Loucy (cell line): ENCODE measurements at regions not wholly inside any gene's neighbourhood (a gene's known extent, or its start where the extent isn't known, plus 50 kb on each side); places are given as distances from the start of the nearest gene placed in this dataset.

Source experiments
- H2AFZ ChIP-seq: fragments of 200-600 bp; sonication (generic); 2 replicates; pipeline ENCODE4 v1.6.0; 2016; ENCODE audit warnings: antibody characterized with exemption, mild to moderate bottlenecking, low read length, moderate library complexity
- H3F3A ChIP-seq: fragments of 200-600 bp; 2 replicates; pipeline ENCODE4 v1.6.0; 2016; ENCODE audit warnings: antibody characterized with exemption, low read depth, mild to moderate bottlenecking
- H3K27me3 ChIP-seq: fragments of 200-600 bp; sonication (generic); 2 replicates; pipeline ENCODE4 v1.6.1; 2014; ENCODE audit warnings: low read length, mild to moderate bottlenecking; ENCODE audit not compliant: insufficient read depth, poor library complexity, severe bottlenecking
- H3K36me3 ChIP-seq: fragments of 200-600 bp; sonication (generic); 2 replicates; pipeline ENCODE4 v1.6.1; 2016; ENCODE audit warnings: low read length; ENCODE audit not compliant: insufficient read depth
- H3K4me1 ChIP-seq: fragments of 200-600 bp; sonication (generic); 2 replicates; pipeline ENCODE4 v1.5.1; 2014; ENCODE audit warnings: low read length, mild to moderate bottlenecking; ENCODE audit not compliant: insufficient read depth, poor library complexity, severe bottlenecking
- H3K4me2 ChIP-seq: fragments of 200-600 bp; sonication (generic); 2 replicates; pipeline ENCODE4 v1.6.0; 2014; ENCODE audit warnings: antibody characterized with exemption, low read length, low read depth, mild to moderate bottlenecking; ENCODE audit not compliant: poor library complexity, severe bottlenecking
- H3K4me3 ChIP-seq: fragments of 200-600 bp; sonication (generic); 2 replicates; pipeline ENCODE4 v1.5.1; 2014; ENCODE audit warnings: low read length, mild to moderate bottlenecking, mixed read lengths; ENCODE audit not compliant: poor library complexity, severe bottlenecking
- H3K79me2 ChIP-seq: fragments of 200-600 bp; sonication (generic); 2 replicates; pipeline ENCODE4 v1.6.1; 2014; ENCODE audit warnings: low read length; ENCODE audit not compliant: insufficient read depth
- H3K9ac ChIP-seq: fragments of 200-600 bp; sonication (generic); 2 replicates; pipeline ENCODE4 v1.6.0; 2014; ENCODE audit warnings: mild to moderate bottlenecking, low read depth, low read length, moderate library complexity; ENCODE audit not compliant: poor library complexity, severe bottlenecking
- H3K9me2 ChIP-seq: fragments of 200-600 bp; sonication (generic); replicated peaks from 2 replicates; pipeline ENCODE4 v1.6.1; 2016; ENCODE audit warnings: low read depth, low read length, mixed read lengths
- H3K9me3 ChIP-seq: fragments of 200-600 bp; sonication (generic); 2 replicates; pipeline ENCODE4 v1.6.1; 2014; ENCODE audit warnings: mild to moderate bottlenecking, antibody characterized with exemption, low read length, low read depth; ENCODE audit not compliant: insufficient read depth
- H4K20me1 ChIP-seq: fragments of 200-600 bp; sonication (generic); 2 replicates; pipeline ENCODE4 v1.6.0; 2014; ENCODE audit warnings: antibody characterized with exemption, low read length, mild to moderate bottlenecking; ENCODE audit not compliant: insufficient read depth, poor library complexity, severe bottlenecking
- CTCF ChIP-seq: fragments of 200-600 bp; sonication (generic); conservative IDR thresholded peaks from 2 replicates; pipeline ENCODE4 v1.5.1; 2014; ENCODE audit warnings: mild to moderate bottlenecking, antibody characterized with exemption, low read length
- EZH2phosphoT487 ChIP-seq: fragments of 200-600 bp; IDR thresholded peaks from 2 replicates; pipeline ENCODE4 v1.6.1; 2018; ENCODE audit warnings: antibody characterized with exemption, mild to moderate bottlenecking, moderate library complexity, borderline replicate concordance

- TF ChIP-seq EZH2phosphoT487 (no peak), CTCF (no peak)
- no peaks in the 10 kb centered on the region for H3K9me2 ChIP-seq
Measured at GRCh38 chr13:90541346-90541745, 806.1 kb upstream of the MIR17HG start.

GRCh38 chr13:90542959-90543505, 804.5 kb upstream of the MIR17HG start:
- no peaks in the 10 kb centered on the region; the same call in 1 of the 2 replicates for H3K9me3 ChIP-seq
- no peak overlapping the region for H2AFZ ChIP-seq
- H3K9ac ChIP-seq = no peak overlapping the region
- no peaks in the 10 kb centered on the region for H3F3A ChIP-seq
- H3K4me1 ChIP-seq = no peaks in the 10 kb centered on the region
- no peaks in the 10 kb centered on the region for H4K20me1 ChIP-seq
- no peaks in the 10 kb centered on the region for H3K27me3 ChIP-seq
- no peaks in the 10 kb centered on the region for H3K9me2 ChIP-seq
- no peak overlapping the region for H3K4me2 ChIP-seq
- H3K4me3 ChIP-seq = no peak overlapping the region
- no peaks in the 10 kb centered on the region for H3K79me2 ChIP-seq
- TF ChIP-seq CTCF (no peak), EZH2phosphoT487 (no peak)
- H3K36me3 ChIP-seq = no peaks in the 10 kb centered on the region

More at GRCh38 chr13:90541346-90541745, 806.1 kb upstream of the MIR17HG start:
- no peak overlapping the region for H3K4me2 ChIP-seq
- H3K9me3 ChIP-seq = no peaks in the 10 kb centered on the region
- no peak overlapping the region for H3K4me3 ChIP-seq
- no peaks in the 10 kb centered on the region for H3K79me2 ChIP-seq
- no peaks in the 10 kb centered on the region for H4K20me1 ChIP-seq
- no peaks in the 10 kb centered on the region for H3K36me3 ChIP-seq
- no peaks in the 10 kb centered on the region for H3K4me1 ChIP-seq
- no peak overlapping the region for H3K9ac ChIP-seq
- H2AFZ ChIP-seq = no peak overlapping the region
- no peaks in the 10 kb centered on the region for H3K27me3 ChIP-seq
- no peaks in the 10 kb centered on the region for H3F3A ChIP-seq

- Histone ChIP-seq H3K4me1 (no peaks in the 10 kb centered on the region), H3K9ac (no peak overlapping the region), H3F3A (no peaks in the 10 kb centered on the region), H3K9me3 (no peaks in the 10 kb centered on the region; the same call in 1 of the 2 replicates), H3K79me2 (no peaks in the 10 kb centered on the region), H2AFZ (no peak overlapping the region), H3K27me3 (no peaks in the 10 kb centered on the region), H3K4me3 (no peak overlapping the region), H3K9me2 (no peaks in the 10 kb centered on the region), H3K36me3 (no peaks in the 10 kb centered on the region), H3K4me2 (no peak overlapping the region), H4K20me1 (no peaks in the 10 kb centered on the region)
- no peak for TF ChIP-seq EZH2phosphoT487
- TF ChIP-seq CTCF = no peak
Measured at GRCh38 chr13:90545070-90545840, 802.2 kb upstream of the MIR17HG start.
